ENCODE measurements at regions not wholly inside any gene's neighbourhood (a gene's known extent, or its start where the extent isn't known, plus 50 kb on each side); places are given as distances from the start of the nearest gene placed in this dataset.

DNA sequence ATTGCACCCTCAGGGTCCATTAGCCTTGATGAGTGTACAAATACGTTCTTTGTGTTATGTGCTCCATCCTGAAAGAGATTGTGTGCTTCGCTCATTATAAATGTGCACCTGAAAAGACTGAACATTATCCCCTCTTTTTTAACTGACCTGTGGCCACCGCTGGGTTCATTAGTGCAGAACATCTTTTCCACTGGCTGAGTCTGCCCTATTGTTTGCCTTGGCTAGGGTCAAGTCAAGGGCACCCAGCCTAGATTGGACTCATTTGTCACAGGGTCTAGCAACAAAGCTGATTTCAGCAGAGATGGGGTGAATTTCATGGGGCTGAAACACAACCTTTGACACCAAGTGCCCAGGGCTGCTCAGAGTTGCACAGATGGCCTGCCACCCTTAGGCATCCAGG is 764.1 kb upstream of the ARRDC3 start:
- no peak overlapping the region for H2AFZ ChIP-seq (ENCODE audit: low read depth, low read length)
- no peak for DNase-seq (ENCODE audit: low read depth, low spot score)
- no peak for FAIRE-seq
- no peaks in the 10 kb centered on the region for H3K9me3 ChIP-seq (replicated peaks; ENCODE audit: control insufficient read depth, insufficient read depth, low read length)
- H3K9ac ChIP-seq (replicated peaks; ENCODE audit: extremely low read depth, insufficient read depth, low read length) = no peak overlapping the region
- H3K27me3 ChIP-seq (ENCODE audit: control insufficient read depth in 2 of 2, insufficient read depth in 2 of 2, low read length in 2 of 2) = no peaks in the 10 kb centered on the region
- H3K27ac ChIP-seq (ENCODE audit: insufficient read depth, low read depth, low read length) = no peak overlapping the region
- no TSS peak for BruUV-seq (replicated peaks)
- intact Hi-C loops (cut with micrococcal nuclease) = no loop called here
- H3K4me1 ChIP-seq (ENCODE audit: control insufficient read depth, extremely low read depth, insufficient read depth, low read length) = no peaks in the 10 kb centered on the region
- POLR2A ChIA-PET = no interaction called here
- H3K4me2 ChIP-seq (ENCODE audit: insufficient read depth, low read length) = no peak overlapping the region
- dilution Hi-C loops (cut with MboI; ENCODE audit: extremely low pct_ligation_motif_present, low sequenced_read_pairs) = no loop called here
- H3K79me2 ChIP-seq (ENCODE audit: control insufficient read depth, insufficient read depth, low read length) = no peaks in the 10 kb centered on the region
- TF ChIP-seq EZH2 (IDR thresholded peaks at IDR 0.05; ENCODE audit: borderline replicate concordance, low read depth, low read length, severe bottlenecking) (no peak), FOS (IDR thresholded peaks at IDR 0.05; ENCODE audit: borderline replicate concordance, insufficient read depth, low read length) (no peak), MAX (IDR thresholded peaks at IDR 0.05; ENCODE audit: insufficient read depth, insufficient read length) (no peak), MYC (IDR thresholded peaks at IDR 0.05; ENCODE audit: low read depth, low read length) (no peak), JUN (IDR thresholded peaks at IDR 0.05; ENCODE audit: borderline replicate concordance, insufficient read depth, insufficient read length, low read depth) (no peak), GATA2 (IDR thresholded peaks at IDR 0.05; ENCODE audit: insufficient read depth, insufficient read length, low read depth, low read length) (no peak), POLR2A (IDR thresholded peaks at IDR 0.05; ENCODE audit: low read depth, low read length) (no peak), POLR2AphosphoS5 (IDR thresholded peaks at IDR 0.05; ENCODE audit: insufficient read depth, low read depth, low read length) (no peak), CTCF (IDR thresholded peaks at IDR 0.05; ENCODE audit: extremely low read depth in 1 of 2, insufficient read depth in 1 of 2, low read depth in 1 of 2, low read length in 2 of 2) (no peak)
- H3K9me1 ChIP-seq (replicated peaks; ENCODE audit: control insufficient read depth, extremely low read depth, insufficient read depth, low read length) = no peaks in the 10 kb centered on the region
- no peaks in the 10 kb centered on the region for H3K36me3 ChIP-seq (ENCODE audit: control insufficient read depth in 2 of 2, extremely low read depth in 1 of 2, insufficient read depth in 2 of 2, low read length in 2 of 2)
- H4K20me1 ChIP-seq (replicated peaks; ENCODE audit: control insufficient read depth, extremely low read depth, insufficient read depth, low read length) = no peaks in the 10 kb centered on the region
- no peak overlapping the region for H3K4me3 ChIP-seq (replicated peaks in 1 of 3; ENCODE audit: insufficient read depth in 1 of 3, low read depth in 1 of 3, low read length in 3 of 3)
- CTCF ChIA-PET = no interaction called here

Measured in endothelial cell of umbilical vein (primary cell).